ENCODE measurements at regions not wholly inside any gene's neighbourhood (a gene's known extent, or its start where the extent isn't known, plus 50 kb on each side); places are given as distances from the start of the nearest gene placed in this dataset.
"Not testable (repeated sequence)": the region's sequence is repeated elsewhere in the genome, so short reads cannot be mapped to it uniquely, and the experiment has no call there.

DNA sequence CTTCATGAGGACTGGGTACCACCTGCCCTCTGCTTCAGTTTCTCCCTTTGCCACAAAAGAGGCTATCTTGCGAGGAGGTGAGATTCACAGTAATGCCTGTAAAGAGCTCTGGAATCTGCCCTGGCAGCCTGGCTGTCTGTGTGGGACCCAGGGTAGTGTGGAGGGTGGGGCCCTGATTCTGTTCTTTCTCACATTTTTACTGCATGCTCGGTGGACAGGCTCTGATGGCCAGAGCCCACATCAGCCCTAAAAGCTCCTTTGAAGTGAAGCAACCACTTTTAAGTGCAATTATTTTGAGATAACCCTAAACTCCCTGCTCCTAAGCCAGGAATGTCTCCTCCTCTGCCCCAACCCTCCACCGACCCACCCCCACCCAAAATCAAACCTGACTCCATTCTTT, 92.1 kb upstream of the PODXL start:
- no peak for DNase-seq (ENCODE audit: low spot score)

DNA sequence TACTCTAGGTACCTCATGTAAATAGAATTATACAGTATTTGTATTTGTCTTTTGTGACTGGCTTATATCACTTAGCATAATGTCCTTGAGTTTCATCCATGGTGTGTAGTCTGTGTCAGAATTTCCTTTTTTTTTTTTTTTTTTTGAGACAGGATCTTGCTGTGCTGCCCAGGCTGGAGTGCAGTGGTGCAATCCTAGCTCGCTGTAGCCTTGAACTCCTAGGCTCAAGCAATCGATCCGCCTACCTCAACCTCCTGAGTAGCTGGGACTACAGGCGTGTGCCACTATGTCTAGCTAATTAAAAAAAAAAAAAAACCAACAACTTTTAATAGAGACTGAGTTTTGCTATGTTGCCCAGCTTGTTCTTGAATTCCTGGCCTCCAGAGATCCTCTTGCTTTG, 89.8 kb upstream of the PODXL start:
- no peak for DNase-seq (ENCODE audit: low spot score)

DNA sequence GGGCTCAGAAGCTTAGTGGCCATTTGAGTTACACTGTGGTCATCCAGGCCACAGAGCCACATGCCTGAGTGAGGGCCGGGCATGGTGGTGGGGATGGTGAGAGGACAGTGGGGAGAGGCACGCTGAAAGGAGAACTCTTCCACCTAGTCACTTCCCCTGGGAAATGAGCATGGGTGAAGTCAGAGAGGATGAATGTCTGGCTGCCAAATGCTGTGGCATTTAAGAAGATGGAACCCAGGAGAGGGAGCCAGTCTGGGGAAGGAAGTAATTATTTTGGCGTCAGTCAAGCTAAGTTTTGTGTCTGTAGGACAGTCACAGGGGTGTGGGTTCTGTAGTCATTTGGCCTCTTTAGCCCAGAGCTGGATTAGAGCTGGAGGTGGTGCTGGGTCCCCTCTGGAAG, 86.0 kb upstream of the PODXL start:
- DNase-seq (ENCODE audit: low spot score) = no peak

GRCh38 chr7:131640686-131641085, 84.3 kb upstream of the PODXL start:
- no peak for DNase-seq (ENCODE audit: low spot score)

GRCh38 chr7:131638641-131639430, 82.4 kb upstream of the PODXL start:
- DNase-seq (ENCODE audit: low spot score) = no peak

DNA sequence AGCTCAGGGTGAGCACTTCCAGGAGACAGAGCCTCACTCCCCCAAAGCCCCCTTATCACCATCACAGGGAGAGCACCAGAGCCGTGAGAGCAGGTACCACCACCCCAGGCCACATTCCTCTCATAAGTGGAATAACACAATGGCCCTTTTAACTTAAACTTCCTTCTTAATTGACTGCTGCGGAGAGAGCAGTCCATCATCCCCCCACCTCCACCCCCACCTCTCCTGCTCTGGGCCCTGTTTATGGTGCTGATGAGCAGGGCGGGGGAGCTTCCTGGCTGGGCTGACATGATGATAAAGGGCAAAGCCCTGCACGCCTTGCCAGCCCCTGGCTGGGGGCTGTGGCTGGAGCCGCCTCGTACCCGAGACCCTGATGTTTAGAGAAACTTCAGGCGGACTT, 81.4 kb upstream of the PODXL start:
- no peak for DNase-seq (ENCODE audit: low spot score)

- no peak for DNase-seq (ENCODE audit: low spot score)
These were observed 79.7 kb upstream of the PODXL start for GRCh38 chr7:131636092-131636491.

GRCh38 chr7:131634197-131634596, 77.8 kb upstream of the PODXL start:
- DNase-seq (ENCODE audit: low spot score) = not testable (repeated sequence)

DNA sequence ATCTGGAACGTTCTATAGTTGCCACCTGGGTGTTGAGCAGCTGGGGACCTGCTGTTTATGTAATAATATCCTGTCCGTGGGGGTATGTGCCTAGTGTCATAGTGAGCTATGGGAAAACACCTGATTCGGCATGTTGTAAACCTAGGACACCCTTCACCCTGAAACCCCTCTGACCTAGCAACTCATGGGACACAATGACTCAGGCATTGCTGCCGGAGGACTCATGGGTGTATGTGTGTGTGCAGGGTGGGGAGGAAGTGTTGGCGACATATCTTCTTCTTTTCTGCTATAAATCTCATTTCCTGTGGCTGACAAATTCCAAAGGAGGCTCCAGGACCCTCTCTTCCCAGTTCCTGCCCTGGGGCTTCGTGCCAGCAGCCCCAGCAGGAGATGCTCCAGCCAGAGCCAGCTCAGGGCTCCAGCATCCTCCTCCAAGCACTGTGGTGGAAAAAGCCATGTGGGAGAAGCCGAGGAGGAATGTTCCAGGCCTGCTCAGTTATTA, 77.0 kb upstream of the PODXL start:
- no peak for DNase-seq (ENCODE audit: low spot score)

DNA sequence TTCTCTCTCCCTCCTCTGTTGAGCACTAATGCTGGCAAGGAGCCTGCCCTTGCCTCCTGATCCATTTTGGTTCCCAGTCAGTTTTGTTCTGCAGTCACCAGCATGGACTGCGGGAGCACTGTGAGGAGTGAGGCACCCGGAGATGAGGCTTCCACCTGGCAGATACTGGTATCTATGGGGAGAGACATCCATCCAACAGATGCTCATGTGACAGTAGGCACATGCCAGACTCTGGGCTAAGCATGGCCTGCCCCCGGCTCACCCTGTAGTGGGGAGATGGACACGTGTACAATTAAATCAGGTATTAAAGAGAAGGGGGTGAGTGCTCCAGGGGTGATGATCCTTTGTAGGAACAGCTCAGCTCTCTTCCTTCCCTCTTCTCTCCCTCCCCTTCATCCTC, 74.0 kb upstream of the PODXL start:
- DNase-seq (ENCODE audit: low spot score) = no peak

DNA sequence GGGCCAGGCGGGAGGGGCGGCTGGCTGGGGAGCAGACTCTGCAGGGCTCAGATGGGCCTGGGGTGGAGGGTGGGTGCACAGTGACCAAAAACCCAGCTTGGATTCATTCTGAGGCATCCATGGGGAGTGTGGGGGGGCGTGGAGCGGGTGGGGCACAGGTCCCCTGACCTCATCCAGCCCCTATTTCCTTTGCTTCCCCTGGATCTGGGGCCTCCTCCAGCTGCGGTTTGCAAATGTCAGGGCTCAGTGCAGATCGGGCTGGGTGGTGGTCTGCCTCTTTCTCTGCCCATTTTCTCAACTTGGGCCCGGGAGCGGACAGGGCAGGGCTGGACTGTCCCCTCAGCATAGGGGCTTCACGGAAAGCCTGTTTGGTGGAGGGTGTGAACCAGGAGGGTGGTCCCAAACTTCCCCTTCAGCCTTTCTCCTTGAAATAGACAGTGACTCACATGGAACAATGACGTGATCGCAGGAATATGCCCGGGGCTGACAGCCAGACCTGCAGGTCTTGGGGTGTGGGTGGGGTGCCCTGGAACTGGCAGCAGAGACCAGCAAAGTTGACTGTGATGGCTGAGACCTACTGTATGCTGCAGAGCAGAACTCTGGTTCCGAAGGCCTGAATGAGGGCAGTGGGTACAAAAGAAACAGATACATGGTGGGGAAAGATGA, 72.9 kb upstream of the PODXL start:
- DNase-seq (ENCODE audit: low spot score) = no peak

GRCh38 chr7:131628634-131629033, 72.2 kb upstream of the PODXL start:
- DNase-seq (ENCODE audit: low spot score) = no peak

- DNase-seq (ENCODE audit: low spot score) = no peak
These were observed 71.3 kb upstream of the PODXL start for GRCh38 chr7:131627735-131628190.

- no peak for DNase-seq (ENCODE audit: low spot score)
These were observed 70.2 kb upstream of the PODXL start for GRCh38 chr7:131626643-131627042.

GRCh38 chr7:131625817-131626372, 69.5 kb upstream of the PODXL start:
- DNase-seq (ENCODE audit: low spot score) = peak; percentile 54

DNA sequence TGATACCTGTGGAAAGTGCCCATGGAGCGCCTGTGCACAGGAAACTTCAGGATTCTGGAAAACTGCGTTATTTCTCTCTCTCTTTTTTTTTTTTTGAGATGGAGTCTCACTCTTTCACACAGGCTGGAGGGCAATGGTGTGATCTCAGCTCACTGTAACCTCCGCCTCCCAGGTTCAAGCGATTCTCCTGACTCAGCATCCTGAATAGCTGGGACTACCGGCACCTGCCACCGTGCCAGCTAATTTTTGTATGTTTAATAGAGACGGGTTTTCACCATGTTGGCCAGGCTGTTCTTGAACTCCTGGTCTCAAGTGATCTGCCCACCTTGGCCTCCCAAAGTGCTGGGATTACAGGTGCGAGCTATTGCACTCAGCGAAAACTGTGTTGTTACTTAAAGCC, 68.9 kb upstream of the PODXL start:
- DNase-seq (ENCODE audit: low spot score) = not testable (repeated sequence)

GRCh38 chr7:131624536-131624935, 68.1 kb upstream of the PODXL start:
- no peak for DNase-seq (ENCODE audit: low spot score)

DNA sequence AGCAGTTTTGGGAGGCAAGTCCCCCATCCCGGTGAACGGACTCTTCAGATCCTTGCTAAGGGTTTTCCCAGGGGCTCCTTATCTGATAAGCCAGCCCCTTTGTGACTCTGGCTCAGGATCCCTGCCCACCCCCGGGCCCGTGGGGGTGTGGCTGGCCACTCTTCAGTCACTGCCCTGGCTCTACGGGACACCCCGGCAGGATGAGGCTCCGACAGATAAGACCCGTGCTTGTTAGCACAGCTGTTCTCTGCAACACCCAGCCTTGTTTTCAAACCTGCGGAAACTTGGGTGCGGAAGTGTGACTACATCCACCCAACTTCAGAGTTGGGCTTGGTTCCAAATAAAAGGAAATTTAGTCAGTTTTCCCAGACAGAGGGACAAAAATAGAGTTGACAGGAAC, 66.7 kb upstream of the PODXL start:
- DNase-seq (ENCODE audit: low spot score) = no peak

DNA sequence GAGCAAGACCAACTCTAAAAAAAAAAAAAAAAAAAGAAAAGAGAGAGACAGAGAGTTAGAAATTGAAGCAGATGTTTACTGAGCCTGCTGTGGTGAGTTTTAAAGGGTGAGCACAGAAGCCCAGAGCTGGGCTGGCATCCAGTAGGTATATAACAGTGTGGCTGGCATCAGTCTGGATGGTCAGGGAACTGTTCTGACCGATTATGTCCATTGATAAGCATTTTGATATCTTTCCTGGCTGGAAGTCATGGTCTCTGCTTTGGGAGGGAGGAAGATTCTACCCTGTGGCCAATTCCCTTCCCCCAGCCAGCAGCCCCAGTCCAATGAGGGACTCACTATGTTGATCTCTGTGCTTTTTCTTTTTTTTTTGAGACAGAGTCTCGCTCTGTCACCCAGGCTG, 65.2 kb upstream of the PODXL start:
- no peak for DNase-seq (ENCODE audit: low spot score)

DNA sequence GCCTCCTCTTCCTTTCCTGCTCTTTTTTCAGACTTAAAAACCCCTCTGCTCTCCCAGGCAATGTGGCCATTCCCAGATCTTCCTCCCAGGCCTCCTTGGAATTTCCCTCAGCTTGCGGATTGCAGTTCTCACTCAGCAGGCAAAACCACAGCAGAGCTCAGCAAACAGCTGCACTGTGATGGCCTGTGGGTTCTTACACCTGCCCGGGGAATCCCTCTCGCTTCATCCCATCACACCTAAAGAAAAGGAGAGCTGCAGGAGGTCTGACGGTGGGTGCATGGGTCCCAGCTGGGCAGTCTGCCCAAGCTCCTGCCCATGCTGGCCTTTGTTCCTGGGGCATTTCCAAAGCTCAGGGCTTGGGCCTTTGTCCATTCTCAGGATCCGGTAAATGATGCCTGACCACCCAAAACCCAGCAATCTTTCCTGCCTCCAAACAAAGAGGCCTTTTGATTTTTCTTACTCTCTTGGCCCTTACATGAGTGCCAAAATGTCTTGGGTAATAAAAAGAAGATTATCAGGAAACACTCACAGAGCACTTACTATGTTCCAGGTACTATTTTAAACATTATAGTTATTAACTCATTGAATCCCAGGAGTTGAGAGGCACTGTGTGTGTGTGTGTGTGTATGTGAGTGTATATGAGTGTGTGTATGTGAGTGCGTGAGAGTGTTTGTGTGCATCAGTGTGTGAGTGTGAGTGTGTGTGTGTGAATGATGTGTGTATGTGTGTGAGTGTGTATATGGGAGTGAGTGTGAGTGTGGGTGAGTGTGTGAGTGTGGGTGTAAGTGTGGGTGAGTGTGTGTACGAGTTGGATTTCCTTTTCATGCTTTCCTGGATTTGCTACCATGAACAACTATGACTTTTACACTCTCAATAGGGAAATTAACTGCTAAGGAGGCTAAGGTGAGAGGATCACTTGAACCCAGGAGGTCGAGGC, 64.5 kb upstream of the PODXL start:
- no peak for DNase-seq (ENCODE audit: low spot score)
